ENCODE measurements at regions not wholly inside any gene's neighbourhood (a gene's known extent, or its start where the extent isn't known, plus 50 kb on each side); places are given as distances from the start of the nearest gene placed in this dataset.

DNA sequence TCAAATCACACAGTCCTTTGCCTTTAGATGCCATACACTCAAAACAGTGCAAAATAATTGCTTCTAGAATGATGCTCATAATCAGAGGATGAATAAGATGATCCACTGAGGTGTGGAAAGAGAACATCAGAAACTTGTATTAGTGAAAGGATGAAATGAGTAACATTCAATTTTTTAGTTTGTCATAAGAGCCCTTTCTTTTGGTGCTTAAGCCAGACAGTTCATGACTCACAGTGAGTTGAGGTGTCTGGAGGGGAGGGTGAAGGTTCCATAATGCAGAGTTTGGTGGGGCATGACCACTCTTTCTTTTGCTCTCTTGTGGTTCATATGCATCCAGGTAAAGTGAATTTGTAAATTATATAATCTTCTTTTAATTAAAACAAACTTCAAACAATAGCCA is 415.0 kb upstream of the CELF4 start:
- Histone ChIP-seq H3K27me3 (ENCODE audit: control insufficient read depth in 2 of 2, insufficient read depth in 2 of 2, low read length in 2 of 2) (no peaks in the 10 kb centered on the region), H3K36me3 (ENCODE audit: control insufficient read depth in 2 of 2, extremely low read depth in 1 of 2, insufficient read depth in 2 of 2, low read length in 2 of 2) (no peaks in the 10 kb centered on the region), H3K9me3 (replicated peaks; ENCODE audit: control insufficient read depth, insufficient read depth, low read length) (peaks cover 9% of the 10 kb centered on the region), H3K27ac (ENCODE audit: insufficient read depth, low read depth, low read length) (no peak overlapping the region), H3K79me2 (ENCODE audit: control insufficient read depth, insufficient read depth, low read length) (no peaks in the 10 kb centered on the region), H2AFZ (ENCODE audit: low read depth, low read length) (no peak overlapping the region), H3K9me1 (replicated peaks; ENCODE audit: control insufficient read depth, extremely low read depth, insufficient read depth, low read length) (no peaks in the 10 kb centered on the region), H3K9ac (replicated peaks; ENCODE audit: extremely low read depth, insufficient read depth, low read length) (no peak overlapping the region), H4K20me1 (replicated peaks; ENCODE audit: control insufficient read depth, extremely low read depth, insufficient read depth, low read length) (no peaks in the 10 kb centered on the region), H3K4me1 (ENCODE audit: control insufficient read depth, extremely low read depth, insufficient read depth, low read length) (no peaks in the 10 kb centered on the region), H3K4me2 (ENCODE audit: insufficient read depth, low read length) (no peak overlapping the region), H3K4me3 (replicated peaks in 1 of 3; ENCODE audit: insufficient read depth in 1 of 3, low read depth in 1 of 3, low read length in 3 of 3) (no peak overlapping the region)
- BruUV-seq (replicated peaks), result no TSS peak
- dilution Hi-C loops (cut with MboI; ENCODE audit: extremely low pct_ligation_motif_present, low sequenced_read_pairs) (no loop called here), intact Hi-C loops (cut with micrococcal nuclease) (no loop called here)
- POLR2A ChIA-PET, result no interaction called here
- DNase-seq (ENCODE audit: low read depth, low spot score) (no peak), FAIRE-seq (no peak)
- CTCF ChIA-PET, result no interaction called here
- no peak for TF ChIP-seq JUN (IDR thresholded peaks at IDR 0.05; ENCODE audit: borderline replicate concordance, insufficient read depth, insufficient read length, low read depth)
- no peak for TF ChIP-seq FOS (IDR thresholded peaks at IDR 0.05; ENCODE audit: borderline replicate concordance, insufficient read depth, low read length)
- TF ChIP-seq GATA2 (IDR thresholded peaks at IDR 0.05; ENCODE audit: insufficient read depth, insufficient read length, low read depth, low read length), result no peak
- TF ChIP-seq POLR2A (IDR thresholded peaks at IDR 0.05; ENCODE audit: low read depth, low read length), result no peak
- TF ChIP-seq POLR2AphosphoS5 (IDR thresholded peaks at IDR 0.05; ENCODE audit: insufficient read depth, low read depth, low read length), result no peak
- TF ChIP-seq, protein P1, sequence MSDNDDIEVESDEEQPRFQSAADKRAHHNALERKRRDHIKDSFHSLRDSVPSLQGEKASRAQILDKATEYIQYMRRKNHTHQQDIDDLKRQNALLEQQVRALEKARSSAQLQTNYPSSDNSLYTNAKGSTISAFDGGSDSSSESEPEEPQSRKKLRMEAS (IDR thresholded peaks at IDR 0.05; ENCODE audit: insufficient read depth, insufficient read length), result no peak
- no peak for TF ChIP-seq MYC (IDR thresholded peaks at IDR 0.05; ENCODE audit: low read depth, low read length)
- no peak for TF ChIP-seq EZH2 (IDR thresholded peaks at IDR 0.05; ENCODE audit: borderline replicate concordance, low read depth, low read length, severe bottlenecking)
- TF ChIP-seq, protein P2, sequence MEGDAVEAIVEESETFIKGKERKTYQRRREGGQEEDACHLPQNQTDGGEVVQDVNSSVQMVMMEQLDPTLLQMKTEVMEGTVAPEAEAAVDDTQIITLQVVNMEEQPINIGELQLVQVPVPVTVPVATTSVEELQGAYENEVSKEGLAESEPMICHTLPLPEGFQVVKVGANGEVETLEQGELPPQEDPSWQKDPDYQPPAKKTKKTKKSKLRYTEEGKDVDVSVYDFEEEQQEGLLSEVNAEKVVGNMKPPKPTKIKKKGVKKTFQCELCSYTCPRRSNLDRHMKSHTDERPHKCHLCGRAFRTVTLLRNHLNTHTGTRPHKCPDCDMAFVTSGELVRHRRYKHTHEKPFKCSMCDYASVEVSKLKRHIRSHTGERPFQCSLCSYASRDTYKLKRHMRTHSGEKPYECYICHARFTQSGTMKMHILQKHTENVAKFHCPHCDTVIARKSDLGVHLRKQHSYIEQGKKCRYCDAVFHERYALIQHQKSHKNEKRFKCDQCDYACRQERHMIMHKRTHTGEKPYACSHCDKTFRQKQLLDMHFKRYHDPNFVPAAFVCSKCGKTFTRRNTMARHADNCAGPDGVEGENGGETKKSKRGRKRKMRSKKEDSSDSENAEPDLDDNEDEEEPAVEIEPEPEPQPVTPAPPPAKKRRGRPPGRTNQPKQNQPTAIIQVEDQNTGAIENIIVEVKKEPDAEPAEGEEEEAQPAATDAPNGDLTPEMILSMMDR (IDR thresholded peaks at IDR 0.05; ENCODE audit: extremely low read depth in 1 of 2, insufficient read depth in 1 of 2, low read depth in 1 of 2, low read length in 2 of 2), result no peak

Measured in endothelial cell of umbilical vein (primary cell).